ENCODE measurements at regions not wholly inside any gene's neighbourhood (a gene's known extent, or its start where the extent isn't known, plus 50 kb on each side); places are given as distances from the start of the nearest gene placed in this dataset.

- ATAC-seq = no peak
- TF ChIP-seq PATZ1 (CRISPR knock-in tag; IDR thresholded peaks at IDR 0.05; ENCODE audit: borderline replicate concordance) (no peak), TSHZ2 (CRISPR knock-in tag; IDR thresholded peaks at IDR 0.05) (no peak), GLIS3 (CRISPR knock-in tag; IDR thresholded peaks at IDR 0.05) (no peak), ISL1 (CRISPR knock-in tag; IDR thresholded peaks at IDR 0.05) (no peak), OSR1 (CRISPR knock-in tag; IDR thresholded peaks at IDR 0.05) (no peak), CREB5 (CRISPR knock-in tag; IDR thresholded peaks at IDR 0.05; ENCODE audit: low read depth) (no peak), ZNF8 (CRISPR knock-in tag; IDR thresholded peaks at IDR 0.05) (no peak)
Measured at GRCh38 chr2:64841461-64841860, 147.7 kb upstream of the SLC1A4 start.

GRCh38 chr2:64842030-64842429 lies 147.2 kb upstream of the SLC1A4 start:
- no peak for ATAC-seq
- no peak for TF ChIP-seq ZFP30 (CRISPR knock-in tag; IDR thresholded peaks at IDR 0.05)
- no peak for TF ChIP-seq BACH2 (CRISPR knock-in tag; IDR thresholded peaks at IDR 0.05; ENCODE audit: borderline replicate concordance)
- no peak for TF ChIP-seq ZNF8 (CRISPR knock-in tag; IDR thresholded peaks at IDR 0.05)
- no peak for TF ChIP-seq ZC3H10 (CRISPR knock-in tag; IDR thresholded peaks at IDR 0.05)
- TF ChIP-seq ISL1 (CRISPR knock-in tag; IDR thresholded peaks at IDR 0.05) = no peak
- no peak for TF ChIP-seq CREB5 (CRISPR knock-in tag; IDR thresholded peaks at IDR 0.05; ENCODE audit: low read depth)
- no peak for TF ChIP-seq ARNTL (CRISPR knock-in tag; IDR thresholded peaks at IDR 0.05; ENCODE audit: borderline replicate concordance, low read depth)
- TF ChIP-seq ZNF70 (CRISPR knock-in tag; IDR thresholded peaks at IDR 0.05) = no peak
- no peak for TF ChIP-seq ESRRG (CRISPR knock-in tag; IDR thresholded peaks at IDR 0.05)
- TF ChIP-seq TSHZ2 (CRISPR knock-in tag; IDR thresholded peaks at IDR 0.05) = no peak
- TF ChIP-seq ZNF565 (CRISPR knock-in tag; conservative IDR thresholded peaks at IDR 0.05; ENCODE audit: low read depth) = no peak
- TF ChIP-seq POU6F1 (CRISPR knock-in tag; IDR thresholded peaks at IDR 0.05; ENCODE audit: borderline replicate concordance, low read depth) = no peak
- no peak for TF ChIP-seq OSR1 (CRISPR knock-in tag; IDR thresholded peaks at IDR 0.05)
- TF ChIP-seq PPARA (CRISPR knock-in tag; IDR thresholded peaks at IDR 0.05; ENCODE audit: borderline replicate concordance) = no peak
- TF ChIP-seq TCF4 (CRISPR knock-in tag; IDR thresholded peaks at IDR 0.05; ENCODE audit: borderline replicate concordance) = no peak
- no peak for TF ChIP-seq SNAI2 (CRISPR knock-in tag; IDR thresholded peaks at IDR 0.05)
- TF ChIP-seq TOX (CRISPR knock-in tag; IDR thresholded peaks at IDR 0.05; ENCODE audit: borderline replicate concordance) = no peak
- TF ChIP-seq PATZ1 (CRISPR knock-in tag; IDR thresholded peaks at IDR 0.05; ENCODE audit: borderline replicate concordance) = no peak
- TF ChIP-seq GLIS3 (CRISPR knock-in tag; IDR thresholded peaks at IDR 0.05) = no peak
- TF ChIP-seq CSRNP3 (CRISPR knock-in tag; IDR thresholded peaks at IDR 0.05) = no peak

Measured in SK-N-SH treated with all-trans-retinoic acid at 6 μM for 48 hours (cell line).